Breast epithelium (tissue), 3 donors: ENCODE measurements at regions not wholly inside any gene's neighbourhood (a gene's known extent, or its start where the extent isn't known, plus 50 kb on each side); places are given as distances from the start of the nearest gene placed in this dataset.

ENCODE experiments used
- CTCF ChIP-seq, 3 donors: fragments of 450-650 bp; IDR thresholded peaks; one replicate each; pipeline ENCODE4 v1.5.1; 2016 to 2017; ENCODE audit warnings: antibody characterized with exemption in 3 of 3, mild to moderate bottlenecking in 3 of 3, moderate library complexity in 3 of 3
- POLR2A ChIP-seq: fragments of 450-650 bp; IDR thresholded peaks from one replicate; pipeline ENCODE4 v1.6.1; 2016; ENCODE audit warnings: antibody characterized with exemption, mild to moderate bottlenecking, moderate library complexity

- TF ChIP-seq POLR2A: no peak
- no peak for TF ChIP-seq CTCF (IDR thresholded peaks at IDR 0.05)
Measured at GRCh38 chr12:105538880-105539279, 208.4 kb downstream of the C12orf75 start.
